HG02973 (cell line): ENCODE measurements at regions not wholly inside any gene's neighbourhood (a gene's known extent, or its start where the extent isn't known, plus 50 kb on each side); places are given as distances from the start of the nearest gene placed in this dataset.
A peak's percentile ranks its signal among the peaks of the same experiment; 100 is the strongest.

ENCODE experiments used
- ATAC-seq: cut with Tn5 transposase; IDR thresholded peaks from one replicate; pipeline ENCODE4 v1.9.1; 2021; ENCODE audit warnings: moderate library complexity; ENCODE audit not compliant: unreplicated experiment

GRCh38 chr2:207473049-207473930 lies 56.5 kb upstream of the CREB1 start:
- ATAC-seq: peak; percentile 64

GRCh38 chr2:207473931-207474235 lies 55.9 kb upstream of the CREB1 start:
- no peak for ATAC-seq

DNA sequence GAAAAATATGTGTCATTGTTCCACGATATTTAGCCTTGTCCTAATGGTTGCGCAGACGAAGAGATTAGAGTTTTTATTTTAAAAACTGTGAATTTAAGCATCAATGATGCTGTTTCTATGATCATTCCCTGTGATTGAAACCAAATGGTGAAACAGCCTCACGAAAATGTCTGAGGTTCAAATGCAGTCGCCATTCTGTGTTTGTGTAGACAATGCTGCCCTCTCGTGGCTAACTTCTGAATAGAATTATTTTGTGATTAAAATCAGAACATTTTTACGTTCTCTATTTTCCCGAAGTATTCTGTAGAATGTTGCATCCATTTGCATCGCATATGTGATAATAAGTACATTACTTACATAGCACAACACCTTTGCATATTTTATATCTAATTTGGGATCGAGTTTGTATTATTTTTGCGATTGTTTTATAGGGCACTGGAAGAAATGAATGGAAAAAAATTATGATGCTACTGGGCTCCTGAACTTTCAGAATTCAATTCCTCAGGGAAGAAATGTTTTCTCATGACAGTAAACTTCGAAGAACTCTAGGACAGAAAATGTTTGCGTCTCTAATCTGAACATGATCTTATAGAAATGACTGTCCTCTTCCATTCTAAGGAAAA lies 54.8 kb upstream of the CREB1 start:
- ATAC-seq: no peak

GRCh38 chr2:207475546-207475945 lies 54.2 kb upstream of the CREB1 start:
- ATAC-seq: no peak

DNA sequence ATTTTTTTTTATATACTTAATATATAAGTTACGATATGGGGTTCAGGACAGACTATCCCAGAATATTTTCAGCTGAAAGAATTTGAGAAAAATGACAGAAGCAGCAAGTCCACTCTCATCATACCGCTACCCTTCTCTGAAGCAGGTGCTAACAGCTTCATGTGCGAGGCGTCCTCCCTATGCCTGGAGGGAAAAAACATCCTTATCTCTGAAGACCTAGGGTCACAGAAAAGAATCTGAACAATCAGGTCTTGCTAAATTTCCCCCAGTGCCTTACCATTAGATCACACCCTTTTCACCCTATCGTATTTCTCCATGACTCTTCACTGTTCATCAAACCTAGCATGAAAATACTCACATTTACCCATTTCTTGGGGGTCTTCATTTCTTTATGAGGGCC lies 51.9 kb upstream of the CREB1 start:
- no peak for ATAC-seq

DNA sequence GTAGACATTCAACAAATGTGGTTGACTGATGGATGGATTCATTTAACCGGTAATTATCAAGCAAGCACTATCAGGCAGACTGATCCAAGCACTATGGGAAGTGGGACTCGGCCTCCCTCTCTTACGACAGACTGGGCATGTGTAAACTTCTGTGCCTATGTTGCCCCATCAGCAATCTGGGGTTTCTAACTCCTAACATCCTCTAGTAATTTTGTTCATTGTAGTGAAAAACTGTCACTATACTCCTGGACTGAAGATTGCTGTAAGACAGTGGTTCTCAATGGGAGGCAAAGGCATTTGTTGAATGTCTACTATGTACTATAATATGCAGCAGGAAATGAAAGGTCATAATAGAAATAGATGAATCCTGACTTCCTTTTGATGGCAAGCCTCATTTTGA lies 51.2 kb upstream of the CREB1 start:
- no peak for ATAC-seq

GRCh38 chr2:207479198-207479785 lies 50.5 kb upstream of the CREB1 start:
- no peak for ATAC-seq
